SH-SY5Y (cell line): ENCODE measurements at regions not wholly inside any gene's neighbourhood (a gene's known extent, or its start where the extent isn't known, plus 50 kb on each side); places are given as distances from the start of the nearest gene placed in this dataset.

Experiments
- GATA2 ChIP-seq: IDR thresholded peaks from 2 replicates; pipeline ENCODE4 v1.6.1; 2011; ENCODE audit warnings: mild to moderate bottlenecking, low read depth, low read length
- GATA3 ChIP-seq: IDR thresholded peaks from 2 replicates; pipeline ENCODE4 v1.6.1; 2011; ENCODE audit warnings: low read depth, mild to moderate bottlenecking, low read length, moderate library complexity

DNA sequence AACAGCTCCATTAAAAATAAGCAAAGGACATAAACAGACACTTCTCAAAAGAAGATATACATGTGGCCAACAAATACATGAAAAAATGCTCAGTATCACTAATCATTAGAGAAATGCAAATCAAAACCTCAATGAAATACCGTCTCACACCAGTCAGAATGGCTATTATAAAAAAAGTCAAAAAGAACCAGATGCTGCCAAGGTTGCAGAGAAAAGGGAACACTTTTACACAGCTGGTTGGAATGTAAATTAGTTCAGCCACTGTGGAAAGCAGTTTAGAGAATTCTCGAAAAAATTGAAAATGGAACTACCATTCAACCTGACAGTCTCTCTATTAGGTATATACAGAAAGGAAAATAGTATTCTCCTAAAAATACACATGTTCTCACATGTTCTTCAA, 102.4 kb upstream of the FIBIN start:
- TF ChIP-seq GATA2 (no peak), GATA3 (no peak)
